HG02610 (cell line): ENCODE measurements at regions not wholly inside any gene's neighbourhood (a gene's known extent, or its start where the extent isn't known, plus 50 kb on each side); places are given as distances from the start of the nearest gene placed in this dataset.
"Not testable (repeated sequence)": the region's sequence is repeated elsewhere in the genome, so short reads cannot be mapped to it uniquely, and the experiment has no call there.

Experiments used
- ATAC-seq: cut with Tn5 transposase; IDR thresholded peaks from one replicate; pipeline ENCODE4 v1.9.1; 2021; ENCODE audit warnings: mild to moderate bottlenecking, moderate library complexity; ENCODE audit not compliant: unreplicated experiment

DNA sequence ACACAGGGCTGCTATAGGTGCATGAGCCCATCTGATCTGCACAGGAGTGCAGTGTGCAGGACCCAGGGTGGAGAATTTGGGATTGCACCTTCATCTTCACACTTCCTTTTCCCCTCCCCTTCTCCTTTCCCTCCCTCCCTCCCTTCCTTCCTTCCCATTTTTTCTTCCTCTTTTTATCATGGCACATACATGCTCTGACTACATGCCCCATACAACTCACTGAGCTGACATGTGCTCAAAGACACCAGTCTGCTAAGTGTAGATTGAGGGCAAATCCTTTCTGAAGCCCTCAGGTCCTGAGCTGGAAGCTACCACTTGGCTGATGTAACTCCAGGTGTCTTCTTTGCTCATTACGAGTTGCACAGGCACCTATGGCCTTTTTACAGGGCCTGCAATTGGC lies 365.3 kb upstream of the ZNF32 start:
- no peak for ATAC-seq

DNA sequence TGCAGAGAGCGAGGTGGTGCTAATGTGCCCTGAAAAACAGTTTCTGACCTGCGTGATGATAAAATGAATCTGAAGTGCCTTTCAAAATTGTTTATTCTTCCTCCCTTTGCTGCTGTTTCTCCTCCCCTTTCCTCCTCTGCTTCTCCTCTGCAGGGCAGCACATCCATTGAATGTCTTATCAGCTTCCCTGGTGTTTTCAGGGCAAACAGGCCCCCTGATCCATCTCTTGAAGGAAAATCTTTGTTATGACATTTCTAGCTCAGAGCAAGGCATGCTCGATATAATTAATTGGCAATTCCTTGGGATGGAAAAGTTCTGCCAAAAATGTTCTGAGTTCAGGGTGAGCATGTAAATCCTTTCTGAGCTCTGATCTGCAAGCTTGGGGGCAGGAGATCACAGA lies 364.2 kb upstream of the ZNF32 start:
- ATAC-seq = no peak

GRCh38 chr10:44011603-44011981 lies 362.9 kb upstream of the ZNF32 start:
- ATAC-seq = no peak

DNA sequence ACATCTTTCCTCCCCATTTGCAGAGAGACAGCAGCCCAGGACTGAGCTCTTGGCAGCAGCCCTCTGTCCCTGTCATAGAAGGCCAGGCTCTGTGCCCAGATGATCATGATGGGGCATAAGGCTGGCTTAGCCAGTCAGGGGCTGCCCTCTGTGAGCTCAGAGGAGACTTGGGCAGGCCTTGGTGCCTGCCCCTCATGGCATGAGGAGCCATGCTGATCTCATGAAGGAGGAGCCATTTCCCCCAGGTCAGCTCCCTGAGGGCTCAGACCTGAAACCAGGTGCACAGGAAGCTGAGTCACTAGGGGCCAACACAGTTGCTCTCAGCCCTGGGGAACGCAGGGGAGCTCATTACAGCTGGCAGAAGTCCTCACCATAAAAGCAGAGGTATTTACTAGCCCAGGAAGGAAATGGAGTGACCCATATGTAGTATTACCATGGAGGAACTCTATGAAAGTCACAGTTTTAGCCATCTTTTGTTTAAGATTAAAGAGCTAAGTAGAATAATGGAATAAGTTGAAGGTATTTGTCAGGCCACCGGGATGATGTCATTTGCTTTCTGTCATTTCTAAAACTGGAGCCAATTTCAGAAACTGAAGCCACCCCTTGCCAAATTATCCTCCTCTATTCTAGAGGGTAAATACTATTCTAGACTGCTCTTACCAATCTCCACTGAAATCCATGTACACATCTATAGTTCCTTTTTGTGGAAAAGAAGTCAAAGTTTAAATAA lies 362.4 kb upstream of the ZNF32 start:
- peak; percentile 95 for ATAC-seq

GRCh38 chr10:44009891-44010632 lies 361.4 kb upstream of the ZNF32 start:
- ATAC-seq = no peak

GRCh38 chr10:44008917-44009709 lies 360.4 kb upstream of the ZNF32 start:
- no peak for ATAC-seq

DNA sequence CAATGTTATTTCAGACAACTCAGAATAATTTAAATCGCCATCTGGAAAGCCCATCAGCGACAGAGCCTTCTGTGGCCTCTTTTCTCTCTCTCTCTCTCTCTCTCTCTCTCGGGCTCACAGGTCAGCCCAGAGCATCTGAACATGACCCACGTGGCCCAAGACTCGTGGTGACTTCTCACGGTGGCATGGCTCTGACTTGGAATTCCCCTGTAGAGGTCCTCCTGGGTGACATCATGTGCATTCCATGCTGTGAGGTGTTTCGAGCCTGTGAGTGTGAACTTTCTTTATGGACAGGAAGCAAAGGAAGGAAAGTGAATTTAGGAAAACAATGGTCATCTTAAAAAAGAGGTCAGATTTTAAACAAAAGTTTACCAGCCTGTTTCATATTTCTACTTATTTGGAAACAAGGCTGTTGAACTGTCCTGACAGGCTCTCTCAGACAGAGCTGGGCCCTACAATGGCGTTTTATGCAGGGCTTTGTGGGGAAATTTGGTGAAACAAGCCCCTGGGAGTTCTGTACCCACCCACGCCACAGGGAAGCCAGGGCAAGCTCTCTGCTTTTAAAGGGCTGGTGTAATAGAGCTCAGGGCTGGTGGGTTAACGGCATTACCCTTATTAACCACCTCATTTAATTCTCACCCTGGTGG lies 359.7 kb upstream of the ZNF32 start:
- peak; percentile 32 for ATAC-seq

DNA sequence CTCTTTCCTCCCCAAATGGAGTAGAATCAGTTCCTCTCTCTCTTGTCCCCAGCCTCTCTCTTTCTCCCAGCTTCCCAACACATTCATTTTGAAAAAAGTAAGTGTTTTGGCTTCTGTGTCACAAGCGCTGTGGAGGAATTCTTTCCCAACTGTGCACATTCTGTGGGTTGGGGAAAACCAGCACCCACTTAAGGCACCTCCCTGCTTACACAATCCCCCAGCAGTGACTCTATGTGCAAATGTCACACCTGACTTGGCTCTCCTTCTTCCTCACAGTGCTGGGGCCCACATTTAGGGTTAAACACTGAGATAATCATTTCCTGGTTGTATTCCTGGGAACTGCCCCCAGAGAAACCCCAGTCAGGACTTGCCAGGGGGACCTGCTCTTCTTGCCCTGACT lies 358.1 kb upstream of the ZNF32 start:
- no peak for ATAC-seq

DNA sequence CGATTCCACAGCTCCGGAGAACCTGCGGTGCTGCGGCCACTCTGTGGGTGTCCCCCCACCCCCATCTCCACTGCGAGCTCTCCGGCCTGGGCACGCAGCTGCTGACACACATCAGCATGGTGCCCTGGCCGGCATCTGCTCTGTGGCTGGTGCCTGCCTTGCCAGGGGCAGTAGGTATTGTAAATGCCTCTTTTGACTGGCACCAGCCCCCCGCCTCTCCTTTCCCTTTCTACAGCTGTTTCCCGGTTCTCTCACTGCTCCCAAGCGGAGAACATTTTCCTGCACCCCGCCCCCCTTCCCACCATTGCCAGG lies 357.1 kb upstream of the ZNF32 start:
- no peak for ATAC-seq

DNA sequence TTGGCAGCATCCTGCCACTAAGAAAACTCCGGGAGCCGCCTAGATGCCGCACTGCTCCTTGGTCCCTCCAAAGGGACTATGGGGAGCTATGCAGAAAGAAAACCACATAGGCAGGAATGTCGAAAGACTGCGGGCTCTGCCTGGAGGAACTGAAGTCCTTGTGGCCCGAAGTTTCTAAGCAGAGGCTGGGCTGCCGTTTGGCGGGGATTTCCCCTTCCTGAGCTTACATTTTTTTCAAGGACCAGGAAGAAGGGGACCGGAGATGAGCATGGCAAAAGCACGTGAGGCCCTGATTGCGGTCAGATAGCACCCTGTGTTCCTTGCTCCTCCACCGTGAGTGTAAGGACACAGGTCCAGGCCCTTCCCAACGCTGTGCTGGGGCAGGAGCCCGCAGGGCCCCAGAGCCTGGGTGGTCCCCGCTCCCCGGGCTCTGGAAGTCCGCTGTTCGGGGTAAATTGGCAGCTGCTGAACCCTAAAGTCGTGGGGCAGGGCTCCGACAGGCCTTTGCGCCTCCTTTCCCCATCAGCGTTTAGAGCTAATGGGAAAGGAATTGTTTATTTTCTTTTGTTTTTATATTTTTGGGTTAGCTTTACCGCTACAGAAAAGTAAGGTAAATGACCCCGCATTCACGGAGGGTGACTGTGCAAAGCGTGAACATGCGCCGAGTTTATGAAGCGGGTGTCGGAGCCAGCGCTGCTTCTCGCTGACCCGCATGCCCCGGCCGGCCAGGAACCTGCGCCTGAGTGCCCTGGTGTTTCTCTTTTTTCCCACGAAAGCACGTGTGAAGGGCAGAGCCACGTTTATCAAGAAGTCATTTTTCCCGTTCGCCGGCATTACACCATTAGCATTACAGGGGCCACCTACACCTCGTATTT lies 356.5 kb upstream of the ZNF32 start:
- no peak for ATAC-seq

GRCh38 chr10:43998021-43998809 lies 349.5 kb upstream of the ZNF32 start:
- ATAC-seq = no peak

DNA sequence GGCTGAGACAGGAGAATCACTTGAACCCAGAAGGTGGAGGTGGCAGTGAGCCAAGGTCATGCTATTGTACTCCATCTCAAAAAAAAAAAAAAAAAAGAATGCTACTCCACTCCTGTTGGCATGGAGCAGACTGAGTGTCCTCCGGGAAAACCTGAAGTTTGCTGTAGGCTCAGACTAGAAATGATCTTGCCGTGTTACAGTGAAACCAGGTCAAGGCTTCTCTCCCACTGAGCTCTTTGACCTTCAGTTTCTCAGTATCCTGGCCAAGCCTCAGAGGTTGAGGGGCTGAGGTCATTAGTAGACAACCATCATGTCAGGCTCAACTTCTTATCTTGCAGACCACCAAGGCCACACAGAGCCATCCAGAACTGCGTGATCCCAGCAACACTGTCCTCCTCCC lies 348.6 kb upstream of the ZNF32 start:
- ATAC-seq = no peak

DNA sequence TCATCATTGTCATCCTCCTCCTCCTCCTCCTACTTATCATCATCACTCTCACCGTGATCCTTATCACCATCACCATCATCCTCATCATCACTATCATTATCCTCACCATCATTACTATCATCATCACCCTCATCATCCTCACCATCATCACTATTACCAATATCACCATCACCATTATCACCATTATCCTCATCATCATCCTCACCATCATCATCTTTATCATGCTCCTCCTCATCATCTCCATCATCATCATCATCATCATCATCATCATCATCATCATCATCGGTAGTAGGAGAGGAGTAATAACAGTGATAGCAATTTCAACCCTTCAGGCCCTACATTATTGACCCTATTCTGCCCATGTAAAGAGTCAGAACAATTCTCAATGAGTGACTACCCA lies 345.9 kb upstream of the ZNF32 start:
- no peak for ATAC-seq

DNA sequence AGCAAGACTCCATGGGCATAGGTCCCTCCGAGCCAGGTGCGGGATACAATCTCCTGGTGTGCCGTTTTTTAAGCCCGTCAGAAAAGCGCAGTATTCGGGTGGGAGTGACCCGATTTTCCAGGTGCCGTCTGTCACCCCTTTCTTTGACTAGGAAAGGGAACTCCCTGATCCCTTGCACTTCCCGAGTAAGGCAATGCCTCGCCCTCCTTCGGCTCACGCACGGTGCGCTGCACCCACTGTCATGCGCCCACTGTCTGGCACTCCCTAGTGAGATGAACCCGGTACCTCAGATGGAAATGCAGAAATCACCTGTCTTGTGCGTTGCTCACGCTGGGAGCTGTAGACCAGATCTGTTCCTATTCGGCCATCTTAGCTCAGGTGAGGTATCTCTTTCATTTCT lies 344.1 kb upstream of the ZNF32 start:
- ATAC-seq = not testable (repeated sequence)

GRCh38 chr10:43986374-43986773 lies 337.7 kb upstream of the ZNF32 start:
- no peak for ATAC-seq

- no peak for ATAC-seq
Observed at GRCh38 chr10:43985941-43986340, 337.3 kb upstream of the ZNF32 start.

GRCh38 chr10:43983856-43984271 lies 335.2 kb upstream of the ZNF32 start:
- no peak for ATAC-seq

- no peak for ATAC-seq
Observed at GRCh38 chr10:43983405-43983804, 334.7 kb upstream of the ZNF32 start.

DNA sequence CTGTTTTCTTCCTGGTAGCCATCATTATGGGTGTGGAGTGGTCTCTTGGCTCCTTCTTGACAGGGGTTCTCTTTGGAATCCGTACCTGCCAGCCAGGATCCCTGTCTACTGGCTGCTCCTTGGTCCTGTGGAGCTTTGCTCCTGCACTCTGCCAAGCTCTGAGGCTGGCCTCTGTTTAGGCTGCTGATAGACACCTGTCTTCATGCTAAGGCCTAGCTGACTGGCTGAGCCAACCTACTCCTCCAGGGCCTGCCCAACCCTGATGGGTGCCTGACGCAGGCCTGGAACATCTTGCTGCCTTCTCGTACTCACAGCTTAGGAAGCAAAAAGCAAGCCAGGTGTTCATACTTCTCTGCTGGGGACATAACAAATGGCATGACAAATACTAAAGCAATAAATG lies 333.6 kb upstream of the ZNF32 start:
- no peak for ATAC-seq

GRCh38 chr10:43981696-43982095 lies 333.0 kb upstream of the ZNF32 start:
- no peak for ATAC-seq
